Nephron progenitor cell (in vitro differentiated cells): ENCODE measurements at regions not wholly inside any gene's neighbourhood (a gene's known extent, or its start where the extent isn't known, plus 50 kb on each side); places are given as distances from the start of the nearest gene placed in this dataset.

Experiments used
- DNase-seq: peaks from one replicate; pipeline ENCODE4 v3.0.0; 2021
- H3K27ac Mint-ChIP-seq: 2 replicates; pipeline ENCODE4 v1.8.0; 2021; ENCODE audit warnings: mild to moderate bottlenecking, moderate library complexity, mixed read lengths
- H3K27me3 Mint-ChIP-seq: 2 replicates; pipeline ENCODE4 v1.8.0; 2021; ENCODE audit warnings: mild to moderate bottlenecking, low read depth, mixed read lengths; ENCODE audit not compliant: poor library complexity
- H3K36me3 Mint-ChIP-seq: 2 replicates; pipeline ENCODE4 v1.8.0; 2021; ENCODE audit warnings: low read depth, mixed read lengths
- H3K4me1 Mint-ChIP-seq: 2 replicates; pipeline ENCODE4 v1.8.0; 2021; ENCODE audit warnings: mixed read lengths
- H3K4me3 Mint-ChIP-seq: 2 replicates; pipeline ENCODE4 v1.8.0; 2021; ENCODE audit warnings: mild to moderate bottlenecking, moderate library complexity, mixed read lengths
- H3K9me3 Mint-ChIP-seq: 2 replicates; pipeline ENCODE4 v1.8.0; 2021; ENCODE audit warnings: mild to moderate bottlenecking, moderate library complexity, mixed read lengths
- CTCF ChIP-seq: fragments of 200-600 bp; sonication (generic); IDR thresholded peaks from 2 replicates; pipeline ENCODE4 v1.5.0; 2021; ENCODE audit warnings: antibody characterized with exemption

- no peaks in the 10 kb centered on the region for H3K9me3 Mint-ChIP-seq
- no peak overlapping the region for H3K27ac Mint-ChIP-seq
- no peaks in the 10 kb centered on the region for H3K36me3 Mint-ChIP-seq
- peak; percentile 27 for TF ChIP-seq CTCF
- DNase-seq: no peak
- H3K4me3 Mint-ChIP-seq: no peak overlapping the region
- H3K4me1 Mint-ChIP-seq: no peaks in the 10 kb centered on the region
- peaks cover 3% of the 10 kb centered on the region for H3K27me3 Mint-ChIP-seq
These were observed 328.3 kb downstream of the MFSD1 start for GRCh38 chr3:159130108-159130507.

- peaks cover 3% of the 10 kb centered on the region for H3K27me3 Mint-ChIP-seq
- TF ChIP-seq CTCF: no peak
These were observed 329.5 kb downstream of the MFSD1 start for GRCh38 chr3:159131376-159131775.

GRCh38 chr3:159137949-159138348, 336.1 kb downstream of the MFSD1 start:
- TF ChIP-seq CTCF: no peak
- Mint-ChIP-seq H3K36me3 (no peaks in the 10 kb centered on the region), H3K4me3 (no peak overlapping the region), H3K9me3 (no peaks in the 10 kb centered on the region), H3K4me1 (no peaks in the 10 kb centered on the region), H3K27ac (no peak overlapping the region), H3K27me3 (no peaks in the 10 kb centered on the region)
- DNase-seq: no peak

More at GRCh38 chr3:159131376-159131775, 329.5 kb downstream of the MFSD1 start:
- Mint-ChIP-seq H3K36me3 (no peaks in the 10 kb centered on the region), H3K4me3 (no peak overlapping the region), H3K9me3 (no peaks in the 10 kb centered on the region), H3K4me1 (no peaks in the 10 kb centered on the region), H3K27ac (no peak overlapping the region)
- no peak for DNase-seq

- DNase-seq: no peak
These were observed 337.5 kb downstream of the MFSD1 start for GRCh38 chr3:159139326-159139725.

GRCh38 chr3:159144472-159144871, 342.6 kb downstream of the MFSD1 start:
- no peak overlapping the region for H3K4me3 Mint-ChIP-seq
- TF ChIP-seq CTCF: no peak
- no peak for DNase-seq
- peaks cover 18% of the 10 kb centered on the region for H3K4me1 Mint-ChIP-seq
- peaks cover 5% of the 10 kb centered on the region for H3K27me3 Mint-ChIP-seq
- no peaks in the 10 kb centered on the region for H3K9me3 Mint-ChIP-seq
- no peaks in the 10 kb centered on the region for H3K36me3 Mint-ChIP-seq
- no peak overlapping the region for H3K27ac Mint-ChIP-seq

More at GRCh38 chr3:159139326-159139725, 337.5 kb downstream of the MFSD1 start:
- Mint-ChIP-seq H3K27ac (no peak overlapping the region), H3K9me3 (no peaks in the 10 kb centered on the region), H3K36me3 (no peaks in the 10 kb centered on the region), H3K27me3 (peaks cover under 1% of the 10 kb centered on the region), H3K4me1 (peaks cover 2% of the 10 kb centered on the region), H3K4me3 (no peak overlapping the region)
- no peak for TF ChIP-seq CTCF

- peak overlapping the region; percentile 18 for H3K27ac Mint-ChIP-seq
- no peak for TF ChIP-seq CTCF
These were observed 343.0 kb downstream of the MFSD1 start for GRCh38 chr3:159144891-159145290.

More at GRCh38 chr3:159144891-159145290, 343.0 kb downstream of the MFSD1 start:
- Mint-ChIP-seq H3K4me1 (peaks cover 18% of the 10 kb centered on the region), H3K27me3 (peaks cover 5% of the 10 kb centered on the region), H3K4me3 (peak overlapping the region; percentile 23), H3K9me3 (no peaks in the 10 kb centered on the region), H3K36me3 (no peaks in the 10 kb centered on the region)
- no peak for DNase-seq
